NB4 (cell line): ENCODE measurements at regions not wholly inside any gene's neighbourhood (a gene's known extent, or its start where the extent isn't known, plus 50 kb on each side); places are given as distances from the start of the nearest gene placed in this dataset.

ENCODE experiments used
- POLR2A ChIP-seq: IDR thresholded peaks from 2 replicates; pipeline ENCODE4 v1.6.1; 2011; ENCODE audit warnings: mild to moderate bottlenecking; ENCODE audit not compliant: insufficient read length; ENCODE audit errors: extremely low read depth
- TF ChIP-seq, protein P1 (sequence below): IDR thresholded peaks from one replicate; pipeline ENCODE4 v1.5.1; 2012; ENCODE audit warnings: low read depth, low read length

DNA sequence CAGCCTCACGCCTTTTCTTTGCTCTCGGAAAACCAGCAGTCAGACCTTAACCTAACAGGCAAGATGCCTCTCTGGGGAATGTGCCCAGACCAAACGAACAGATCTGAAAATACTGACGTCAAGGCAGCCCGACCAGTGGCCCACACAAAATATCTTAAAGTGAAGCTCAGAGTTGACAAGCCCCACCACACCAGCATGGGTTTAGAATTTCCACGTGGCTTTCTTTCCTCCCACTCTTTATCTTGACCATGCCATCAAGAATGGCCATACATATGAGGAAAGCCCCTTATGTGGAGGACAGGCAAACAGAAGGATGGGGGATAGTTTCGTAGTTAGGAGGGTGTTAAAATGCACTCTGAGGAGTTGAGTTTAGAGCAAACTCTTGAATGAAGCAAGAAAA lies 89.8 kb downstream of the MRPL32 start:
- TF ChIP-seq POLR2A: no peak
- TF ChIP-seq, protein P1, sequence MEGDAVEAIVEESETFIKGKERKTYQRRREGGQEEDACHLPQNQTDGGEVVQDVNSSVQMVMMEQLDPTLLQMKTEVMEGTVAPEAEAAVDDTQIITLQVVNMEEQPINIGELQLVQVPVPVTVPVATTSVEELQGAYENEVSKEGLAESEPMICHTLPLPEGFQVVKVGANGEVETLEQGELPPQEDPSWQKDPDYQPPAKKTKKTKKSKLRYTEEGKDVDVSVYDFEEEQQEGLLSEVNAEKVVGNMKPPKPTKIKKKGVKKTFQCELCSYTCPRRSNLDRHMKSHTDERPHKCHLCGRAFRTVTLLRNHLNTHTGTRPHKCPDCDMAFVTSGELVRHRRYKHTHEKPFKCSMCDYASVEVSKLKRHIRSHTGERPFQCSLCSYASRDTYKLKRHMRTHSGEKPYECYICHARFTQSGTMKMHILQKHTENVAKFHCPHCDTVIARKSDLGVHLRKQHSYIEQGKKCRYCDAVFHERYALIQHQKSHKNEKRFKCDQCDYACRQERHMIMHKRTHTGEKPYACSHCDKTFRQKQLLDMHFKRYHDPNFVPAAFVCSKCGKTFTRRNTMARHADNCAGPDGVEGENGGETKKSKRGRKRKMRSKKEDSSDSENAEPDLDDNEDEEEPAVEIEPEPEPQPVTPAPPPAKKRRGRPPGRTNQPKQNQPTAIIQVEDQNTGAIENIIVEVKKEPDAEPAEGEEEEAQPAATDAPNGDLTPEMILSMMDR: no peak
